Heart right ventricle (tissue), 16 donors: ENCODE measurements at regions not wholly inside any gene's neighbourhood (a gene's known extent, or its start where the extent isn't known, plus 50 kb on each side); places are given as distances from the start of the nearest gene placed in this dataset.

ENCODE experiments used
- ATAC-seq, 8 donors: fragments of 200-7000 bp; cut with Tn5 transposase; one replicate each; pipeline ENCODE4 v1.9.1; 2020; ENCODE audit warnings: mild to moderate bottlenecking in 8 of 8, moderate library complexity in 8 of 8, moderate number of reproducible peaks in 1 of 8
- DNase-seq, 2 donors: peaks; one replicate each; pipeline ENCODE4 v3.0.0-alpha.2; 2020
- H3K27ac ChIP-seq, 10 donors: fragments of 200-600 bp; sonication (generic) in 2 of 10; one replicate each; pipeline versions ENCODE4 v1.5.0 to v1.8.0; 2020 to 2022; ENCODE audit warnings: mild to moderate bottlenecking in 3 of 10
- H3K27me3 ChIP-seq, 7 donors: fragments of 200-600 bp; one replicate each; pipeline ENCODE4 v1.8.0; 2021 to 2022; ENCODE audit warnings: mild to moderate bottlenecking in 2 of 7
- H3K36me3 ChIP-seq, 9 donors: fragments of 200-600 bp; sonication (generic) in 1 of 9; one replicate each; pipeline versions ENCODE4 v1.5.0 to v1.8.0; 2020 to 2022; ENCODE audit warnings: mild to moderate bottlenecking in 2 of 9
- H3K4me1 ChIP-seq, 9 donors: fragments of 200-600 bp; sonication (generic) in 1 of 9; one replicate each; pipeline versions ENCODE4 v1.5.0 to v1.8.0; 2020 to 2022; ENCODE audit warnings: mild to moderate bottlenecking in 4 of 9
- H3K4me3 ChIP-seq, 10 donors: fragments of 200-600 bp; sonication (generic) in 2 of 10; one replicate each; pipeline versions ENCODE4 v1.5.0 to v1.8.0; 2020 to 2022; ENCODE audit warnings: mild to moderate bottlenecking in 7 of 10, moderate library complexity in 2 of 10
- H3K9me3 ChIP-seq, 11 donors: fragments of 200-600 bp in 10 of 11; sonication (generic) in 2 of 11; one replicate each; pipeline versions ENCODE4 v1.5.0 to v1.8.0; 2013 to 2022; ENCODE audit warnings: mild to moderate bottlenecking in 2 of 11, control low read depth in 1 of 11, moderate library complexity in 1 of 11
- CTCF ChIP-seq, 9 donors: fragments of 200-600 bp; sonication (generic) in 2 of 9; IDR thresholded peaks; one replicate each; pipeline versions ENCODE4 v1.5.0 to v1.8.0; 2021 to 2022; ENCODE audit warnings: antibody characterized with exemption in 9 of 9, mild to moderate bottlenecking in 5 of 9, moderate library complexity in 1 of 9
- WGBS, 2 donors: extraction: QIAGEN DNeasy Blood & Tissue Kit; methylation state at CpG; one replicate each; pipeline ENCODE4 v1.1.7; 2013; ENCODE audit warnings: inconsistent platforms in 1 of 2; 5-methylcytosine and 5-hydroxymethylcytosine counted together
- intact Hi-C, 10 donors: fragments of 100-400 bp; cut with DNase I; formaldehyde crosslinking; loops; one replicate each; pipeline versions ENCODE4 v1.11.1 to v1.14.2; 2022
- donor health status: Arrhythmogenic right ventricular cardiomyopathy.
- donor health status: ischemic (EF 13 %, LVEDD 7.1; RV severe dilation, severe dysfunction).
- donor health status: healthy with polysubstance abuse.
- donor health status: DM: no; HTN: yes; CAD: no.
- donor health status: DM: no; HTN: no; CAD: no.
- donor health status: ischemic (EF 25% LVEDD 6.9; RV normal size, moderate dysfunction).
- donor health status: ischemic (EF 25% LVEDD 5.7; RV mildly dilated, moderate dysfunction).
- donor health status: healthy.
- donor health status: DM: yes; HTN: yes; CAD: no.
- donor health status: Ischemic cardiomyopathy.
- donor health status: ischemic (EF 35%, LVEDD 5.7; RV mildly dilated, moderate dysfunction).
- donor health status: nonischemic (EF 11% LVEDD 7.7; RV severe dilation, severe dysfunction).
- donor health status: DM: yes; HTN: yes; CAD: no.
- donor health status: PGD.
- donor health status: ischemic (EF 29% LVEDD 5.4; RV normal size, mild dysfunction).
- donor health status: nonischemic (EF 23%, LVEDD 6.1; RV moderate dilation, normal function).

GRCh38 chr3:193851428-193851847, 258.4 kb downstream of the OPA1 start:
- Histone ChIP-seq H3K27me3 (no peaks in the 10 kb centered on the region), H3K9me3 (no peaks in the 10 kb centered on the region), H3K27ac (peak overlapping the region in 5 of 10 donors; percentile 16 to 53 (median 30)), H3K4me3 (no peak overlapping the region), H3K36me3 (no peaks in the 10 kb centered on the region), H3K4me1 (peaks cover 7 to 34% (median 24%) of the 10 kb centered on the region in 9 donors)
- ATAC-seq = peak in 7 of 8 donors; percentile 22 to 69 (median 57)
- DNase-seq = no peak
- intact Hi-C loops = no loop called here
- 46 to 63% methylated on average over 3 of the region's 3 CpGs for WGBS, 2 donors
- no peak for TF ChIP-seq CTCF (IDR thresholded peaks at IDR 0.05)

DNA sequence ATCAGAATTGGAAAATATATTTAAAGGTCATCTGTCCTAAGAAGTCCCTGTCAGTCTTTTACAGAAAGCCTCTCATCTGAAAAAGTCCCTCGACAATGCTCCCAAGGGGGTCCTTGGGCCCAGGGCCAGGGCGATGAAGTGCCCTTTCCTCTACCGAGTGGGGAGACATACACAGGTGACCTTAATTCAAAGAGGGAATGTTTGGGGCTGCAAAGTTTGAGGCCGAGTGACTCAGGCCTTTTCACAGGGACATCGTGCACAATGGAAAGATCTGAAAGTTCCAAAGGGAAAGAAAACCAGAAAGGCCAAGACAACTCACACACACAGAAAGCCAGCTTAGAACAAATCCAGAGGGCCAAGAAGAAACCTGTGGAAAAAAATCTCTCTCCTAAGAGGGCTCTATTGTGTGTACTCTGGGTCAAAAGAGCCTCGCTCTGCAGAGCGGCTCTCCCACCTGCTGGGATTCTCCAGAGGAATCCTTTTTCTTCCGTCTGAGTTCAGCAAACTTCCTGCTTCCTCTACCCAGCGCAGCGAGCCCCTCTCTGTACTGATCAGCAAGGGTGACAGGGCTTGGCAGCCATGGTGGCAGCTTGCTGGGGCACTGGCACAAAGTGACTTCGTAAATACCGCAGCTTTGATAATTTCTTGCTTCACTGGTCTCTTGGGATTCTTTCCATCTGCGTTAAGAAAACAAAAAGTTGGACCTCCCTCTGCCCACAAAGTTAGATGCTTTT, 259.1 kb downstream of the OPA1 start:
- peak in 1 of 2 donors; percentile 29 for DNase-seq
- Histone ChIP-seq H3K9me3 (no peaks in the 10 kb centered on the region), H3K36me3 (no peaks in the 10 kb centered on the region), H3K4me1 (peaks cover 7 to 34% (median 24%) of the 10 kb centered on the region in 9 donors), H3K27me3 (no peaks in the 10 kb centered on the region), H3K27ac (peak overlapping the region in 7 of 10 donors; percentile 2 to 53 (median 30)), H3K4me3 (no peak overlapping the region)
- 49 to 56% methylated on average over 13 of the region's 13 CpGs for WGBS, 2 donors
- no peak for TF ChIP-seq CTCF (IDR thresholded peaks at IDR 0.05)
- ATAC-seq = peak in 7 of 8 donors; percentile 27 to 51 (median 38)
- intact Hi-C loops = no loop called here

GRCh38 chr3:193852901-193853300, 259.9 kb downstream of the OPA1 start:
- 89% methylated on average over 1 of the region's 1 CpG for WGBS, 2 donors
- no peak for TF ChIP-seq CTCF (IDR thresholded peaks at IDR 0.05)
- intact Hi-C loops = no loop called here
- ATAC-seq (no peak), DNase-seq (no peak)
- H3K27me3 ChIP-seq = no peaks in the 10 kb centered on the region
- no peaks in the 10 kb centered on the region for H3K9me3 ChIP-seq
- H3K4me3 ChIP-seq = no peak overlapping the region
- peaks cover 7 to 36% (median 24%) of the 10 kb centered on the region in 9 donors for H3K4me1 ChIP-seq
- no peaks in the 10 kb centered on the region for H3K36me3 ChIP-seq
- H3K27ac ChIP-seq = no peak overlapping the region

DNA sequence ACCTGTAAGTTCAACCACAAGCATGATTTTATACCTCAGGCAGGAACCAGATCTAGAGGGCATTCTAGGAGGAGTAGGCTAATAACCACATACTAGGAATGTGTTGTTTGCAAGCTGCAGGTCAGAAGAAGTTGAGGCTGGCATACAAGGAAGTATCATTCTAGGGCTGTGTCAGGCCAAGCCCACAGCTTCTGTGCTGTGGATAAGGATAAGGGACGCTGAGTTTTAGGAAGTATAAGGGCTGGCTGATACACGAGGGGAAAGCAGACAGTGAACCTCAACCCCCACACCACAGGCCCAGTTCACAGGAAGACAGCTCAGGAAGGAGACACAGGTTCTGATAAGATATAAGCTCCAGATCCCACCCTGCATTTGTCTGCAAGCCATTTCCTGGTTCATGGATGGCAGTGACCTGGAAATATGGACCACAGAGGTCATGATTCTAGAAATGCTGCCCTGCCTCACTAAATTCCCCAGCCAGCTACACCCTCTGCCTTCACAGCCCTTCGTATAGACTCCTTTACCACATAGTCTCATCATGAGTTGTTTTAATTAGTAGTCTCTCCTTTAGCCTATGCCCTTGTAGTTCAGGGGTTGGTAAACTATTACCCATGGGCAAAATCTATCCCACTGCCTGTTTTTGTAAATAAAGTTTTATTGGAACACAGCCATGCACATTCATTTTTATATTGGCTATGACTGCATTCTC, 260.7 kb downstream of the OPA1 start:
- no peak overlapping the region for H3K27ac ChIP-seq
- intact Hi-C loops = no loop called here
- DNase-seq = no peak
- ATAC-seq = peak in 6 of 8 donors; percentile 16 to 61 (median 38)
- H3K4me3 ChIP-seq = no peak overlapping the region
- H3K36me3 ChIP-seq = no peaks in the 10 kb centered on the region
- 63 to 72% methylated on average over 3 of the region's 3 CpGs for WGBS, 2 donors
- no peaks in the 10 kb centered on the region for H3K9me3 ChIP-seq
- no peak for TF ChIP-seq CTCF (IDR thresholded peaks at IDR 0.05)
- H3K27me3 ChIP-seq = no peaks in the 10 kb centered on the region
- peaks cover 7 to 43% (median 24%) of the 10 kb centered on the region in 9 donors for H3K4me1 ChIP-seq
